ENCODE measurements at regions not wholly inside any gene's neighbourhood (a gene's known extent, or its start where the extent isn't known, plus 50 kb on each side); places are given as distances from the start of the nearest gene placed in this dataset.

- H3K36me3 ChIP-seq (ENCODE audit: control insufficient read depth, insufficient read depth, low read length): no peaks in the 10 kb centered on the region
- H3K27me3 ChIP-seq (ENCODE audit: control insufficient read depth, insufficient read depth, low read length): peaks cover 2% of the 10 kb centered on the region
- no peak for DNase-seq (ENCODE audit: low read depth)
Observed at GRCh38 chr1:29805896-29806160, 569.5 kb downstream of the PTPRU start.

GRCh38 chr1:29805122-29805895, 569.0 kb downstream of the PTPRU start:
- no peak for DNase-seq (ENCODE audit: low read depth)
- TF ChIP-seq CTCF (IDR thresholded peaks at IDR 0.05; ENCODE audit: insufficient read depth, low read length, poor library complexity, severe bottlenecking): no peak

More at GRCh38 chr1:29805896-29806160, 569.5 kb downstream of the PTPRU start:
- no peak overlapping the region for H3K4me3 ChIP-seq (ENCODE audit: low read depth, low read length)
- TF ChIP-seq CTCF (IDR thresholded peaks at IDR 0.05; ENCODE audit: insufficient read depth, low read length, poor library complexity, severe bottlenecking): no peak

GRCh38 chr1:29804181-29804899, 568.0 kb downstream of the PTPRU start:
- Histone ChIP-seq H3K4me3 (ENCODE audit: low read depth, low read length) (no peak overlapping the region), H3K27me3 (ENCODE audit: control insufficient read depth, insufficient read depth, low read length) (peaks cover 2% of the 10 kb centered on the region), H3K36me3 (ENCODE audit: control insufficient read depth, insufficient read depth, low read length) (no peaks in the 10 kb centered on the region)
- no peak for TF ChIP-seq CTCF (IDR thresholded peaks at IDR 0.05; ENCODE audit: insufficient read depth, low read length, poor library complexity, severe bottlenecking)
- DNase-seq (ENCODE audit: low read depth): no peak

More at GRCh38 chr1:29805122-29805895, 569.0 kb downstream of the PTPRU start:
- peaks cover 2% of the 10 kb centered on the region for H3K27me3 ChIP-seq (ENCODE audit: control insufficient read depth, insufficient read depth, low read length)
- no peak overlapping the region for H3K4me3 ChIP-seq (ENCODE audit: low read depth, low read length)
- no peaks in the 10 kb centered on the region for H3K36me3 ChIP-seq (ENCODE audit: control insufficient read depth, insufficient read depth, low read length)

GRCh38 chr1:29803486-29803885, 567.2 kb downstream of the PTPRU start:
- DNase-seq (ENCODE audit: low read depth): no peak
- Histone ChIP-seq H3K36me3 (ENCODE audit: control insufficient read depth, insufficient read depth, low read length) (no peaks in the 10 kb centered on the region), H3K27me3 (ENCODE audit: control insufficient read depth, insufficient read depth, low read length) (peaks cover 2% of the 10 kb centered on the region), H3K4me3 (ENCODE audit: low read depth, low read length) (no peak overlapping the region)
- TF ChIP-seq CTCF (IDR thresholded peaks at IDR 0.05; ENCODE audit: insufficient read depth, low read length, poor library complexity, severe bottlenecking): no peak

GRCh38 chr1:29802181-29803068, 566.1 kb downstream of the PTPRU start:
- no peak for DNase-seq (ENCODE audit: low read depth)
- no peak for TF ChIP-seq CTCF (IDR thresholded peaks at IDR 0.05; ENCODE audit: insufficient read depth, low read length, poor library complexity, severe bottlenecking)
- no peaks in the 10 kb centered on the region for H3K36me3 ChIP-seq (ENCODE audit: control insufficient read depth, insufficient read depth, low read length)
- H3K27me3 ChIP-seq (ENCODE audit: control insufficient read depth, insufficient read depth, low read length): peaks cover 2% of the 10 kb centered on the region
- no peak overlapping the region for H3K4me3 ChIP-seq (ENCODE audit: low read depth, low read length)

Measured in kidney epithelial cell (primary cell).